Thyroid gland (tissue), 4 donors: ENCODE measurements at regions not wholly inside any gene's neighbourhood (a gene's known extent, or its start where the extent isn't known, plus 50 kb on each side); places are given as distances from the start of the nearest gene placed in this dataset.
"Not testable (repeated sequence)": the region's sequence is repeated elsewhere in the genome, so short reads cannot be mapped to it uniquely, and the experiment has no call there.

Experiments
- DNase-seq, 2 donors: peaks; one replicate each; pipeline ENCODE4 v3.0.0-alpha.2; 2019
- H3K27ac ChIP-seq, 3 donors: fragments of 200-600 bp; sonication (generic); 1 replicate in 2 of 3; 2 replicates in 1 of 3; pipeline ENCODE4 v1.5.1; 2016 to 2019; ENCODE audit warnings: mild to moderate bottlenecking in 1 of 3, moderate library complexity in 1 of 3
- H3K27me3 ChIP-seq: fragments of 200-600 bp; sonication (generic); one replicate; pipeline ENCODE4 v1.5.1; 2019
- H3K36me3 ChIP-seq, 2 donors: fragments of 200-600 bp; sonication (generic); one replicate each; pipeline ENCODE4 v1.5.1; 2016 to 2019
- H3K4me1 ChIP-seq, 2 donors: fragments of 200-600 bp; sonication (generic); one replicate each; pipeline ENCODE4 v1.5.1; 2017 to 2019
- H3K4me3 ChIP-seq, 3 donors: fragments of 200-600 bp; sonication (generic); replicated peaks in 1 of 3; 1 replicate in 2 of 3; 2 replicates in 1 of 3; pipeline ENCODE4 v1.5.1; 2016; ENCODE audit warnings: mild to moderate bottlenecking in 1 of 3
- H3K9me3 ChIP-seq: fragments of 200-600 bp; sonication (generic); one replicate; pipeline ENCODE4 v1.5.1; 2017
- POLR2A ChIP-seq, 2 donors: fragments of 450-650 bp; IDR thresholded peaks; one replicate each; pipeline ENCODE4 v1.6.1; 2017; ENCODE audit warnings: antibody characterized with exemption in 2 of 2, mild to moderate bottlenecking in 2 of 2, moderate library complexity in 1 of 2
- WGBS, 2 donors: methylation state at CpG; one replicate each; pipeline ENCODE4 v1.1.5; 2017; 5-methylcytosine and 5-hydroxymethylcytosine counted together
- intact Hi-C: fragments of 100-400 bp; cut with DNase I; formaldehyde crosslinking; loops from one replicate; pipeline ENCODE4 v1.15.1; 2023
- TF ChIP-seq, protein P1 (sequence below), 6 experiments: fragments of 200-600 bp in 3 of 6; fragments of 450-650 bp in 3 of 6; sonication (generic) in 3 of 6; IDR thresholded peaks; one replicate each; pipeline ENCODE4 v1.5.1; 2016 to 2019; ENCODE audit warnings: antibody characterized with exemption in 6 of 6, mild to moderate bottlenecking in 2 of 6, inconsistent platforms in 1 of 6, moderate library complexity in 1 of 6

DNA sequence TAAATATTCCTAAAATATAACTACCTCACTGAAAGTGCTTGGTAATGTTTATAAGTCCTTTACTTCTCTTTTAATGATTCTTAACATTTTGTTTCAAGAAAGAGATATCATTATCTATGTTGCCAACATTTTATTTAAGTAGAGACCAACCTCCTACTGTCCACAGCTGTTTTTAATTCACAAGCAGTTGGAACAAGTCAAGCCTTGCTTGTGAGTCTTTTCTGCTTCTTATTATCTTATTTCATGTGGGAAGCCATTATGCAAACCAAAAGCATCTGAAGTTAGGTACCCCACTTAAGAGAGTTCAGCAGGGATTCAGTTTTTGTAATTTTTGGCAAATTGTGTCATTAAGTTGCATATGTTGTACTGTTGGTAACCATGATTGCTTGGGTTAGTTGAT lies 1714.5 kb downstream of the GRIK2 start:
- H3K9me3 ChIP-seq, result no peaks in the 10 kb centered on the region
- no peaks in the 10 kb centered on the region for H3K4me1 ChIP-seq
- DNase-seq, result no peak
- no peaks in the 10 kb centered on the region for H3K36me3 ChIP-seq
- intact Hi-C loops, result no loop called here
- H3K27ac ChIP-seq, result no peak overlapping the region
- H3K4me3 ChIP-seq, result no peak overlapping the region
- TF ChIP-seq, protein P1, sequence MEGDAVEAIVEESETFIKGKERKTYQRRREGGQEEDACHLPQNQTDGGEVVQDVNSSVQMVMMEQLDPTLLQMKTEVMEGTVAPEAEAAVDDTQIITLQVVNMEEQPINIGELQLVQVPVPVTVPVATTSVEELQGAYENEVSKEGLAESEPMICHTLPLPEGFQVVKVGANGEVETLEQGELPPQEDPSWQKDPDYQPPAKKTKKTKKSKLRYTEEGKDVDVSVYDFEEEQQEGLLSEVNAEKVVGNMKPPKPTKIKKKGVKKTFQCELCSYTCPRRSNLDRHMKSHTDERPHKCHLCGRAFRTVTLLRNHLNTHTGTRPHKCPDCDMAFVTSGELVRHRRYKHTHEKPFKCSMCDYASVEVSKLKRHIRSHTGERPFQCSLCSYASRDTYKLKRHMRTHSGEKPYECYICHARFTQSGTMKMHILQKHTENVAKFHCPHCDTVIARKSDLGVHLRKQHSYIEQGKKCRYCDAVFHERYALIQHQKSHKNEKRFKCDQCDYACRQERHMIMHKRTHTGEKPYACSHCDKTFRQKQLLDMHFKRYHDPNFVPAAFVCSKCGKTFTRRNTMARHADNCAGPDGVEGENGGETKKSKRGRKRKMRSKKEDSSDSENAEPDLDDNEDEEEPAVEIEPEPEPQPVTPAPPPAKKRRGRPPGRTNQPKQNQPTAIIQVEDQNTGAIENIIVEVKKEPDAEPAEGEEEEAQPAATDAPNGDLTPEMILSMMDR (IDR thresholded peaks at IDR 0.05), result no peak
- TF ChIP-seq POLR2A (IDR thresholded peaks at IDR 0.05), result no peak
- H3K27me3 ChIP-seq, result no peaks in the 10 kb centered on the region

DNA sequence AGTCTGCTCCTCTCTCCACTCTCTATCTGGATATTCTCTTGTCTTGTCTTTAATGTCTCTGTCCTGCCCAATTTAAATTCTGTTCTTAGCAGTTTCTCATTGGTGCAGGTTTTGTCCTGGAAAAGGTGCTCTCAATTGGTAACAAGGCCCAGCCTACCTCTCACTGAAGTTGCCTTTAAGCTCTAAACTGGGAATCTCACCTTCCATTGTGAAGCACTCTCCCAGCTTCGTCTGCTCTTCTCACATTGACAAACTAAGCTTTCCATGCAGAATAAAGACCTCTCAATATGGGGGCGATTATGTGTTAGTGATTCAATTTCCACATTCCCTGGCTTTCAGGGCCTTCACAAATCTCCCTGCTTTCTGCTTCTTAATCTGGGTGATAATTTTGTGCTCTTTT lies 1712.2 kb downstream of the GRIK2 start:
- no peaks in the 10 kb centered on the region for H3K4me1 ChIP-seq
- TF ChIP-seq, protein P1 (IDR thresholded peaks at IDR 0.05), result no peak
- no peak for TF ChIP-seq POLR2A (IDR thresholded peaks at IDR 0.05)
- intact Hi-C loops, result no loop called here
- no peaks in the 10 kb centered on the region for H3K9me3 ChIP-seq
- H3K4me3 ChIP-seq, result no peak overlapping the region
- no peak overlapping the region for H3K27ac ChIP-seq
- DNase-seq, result no peak
- H3K27me3 ChIP-seq, result no peaks in the 10 kb centered on the region
- 31 to 45% methylated on average over 2 of the region's 2 CpGs for WGBS, 2 donors
- H3K36me3 ChIP-seq, result no peaks in the 10 kb centered on the region

DNA sequence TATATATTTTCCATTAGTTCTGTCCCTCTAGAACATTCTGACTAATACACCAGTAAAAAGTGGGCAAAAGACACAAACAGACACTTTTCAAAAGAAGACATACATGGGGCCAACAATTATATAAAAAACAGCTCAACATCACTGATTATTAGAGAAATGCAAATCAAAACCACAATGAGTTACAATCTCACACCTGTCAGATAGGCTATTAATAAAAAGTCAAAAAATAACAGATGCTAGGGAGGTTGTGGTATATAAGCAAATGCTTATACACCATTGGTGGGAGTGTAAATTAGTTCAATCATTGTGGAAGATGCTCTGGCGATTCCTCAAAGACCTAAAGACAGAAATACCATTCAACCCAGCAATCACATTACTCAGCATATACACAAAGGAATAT lies 1707.8 kb downstream of the GRIK2 start:
- intact Hi-C loops, result no loop called here

GRCh38 chr6:103092414-103092813 lies 1698.9 kb downstream of the GRIK2 start:
- H3K27me3 ChIP-seq, H3K36me3 ChIP-seq, DNase-seq, H3K27ac ChIP-seq, H3K9me3 ChIP-seq, intact Hi-C loops, H3K4me1 ChIP-seq, H3K4me3 ChIP-seq: not testable (repeated sequence)
- WGBS, 2 donors, result 64 to 73% methylated on average over 4 of the region's 4 CpGs

More for the DNA sequence above, 1707.8 kb downstream of the GRIK2 start:
- no peak for DNase-seq
- Histone ChIP-seq H3K36me3 (no peaks in the 10 kb centered on the region), H3K27ac (no peak overlapping the region), H3K4me1 (no peaks in the 10 kb centered on the region), H3K27me3 (no peaks in the 10 kb centered on the region), H3K9me3 (no peaks in the 10 kb centered on the region), H3K4me3 (no peak overlapping the region)
- no peak for TF ChIP-seq POLR2A (IDR thresholded peaks at IDR 0.05)
- TF ChIP-seq, protein P1 (IDR thresholded peaks at IDR 0.05), result no peak
- WGBS, 2 donors, result 93 to 95% methylated on average over 1 of the region's 1 CpG

DNA sequence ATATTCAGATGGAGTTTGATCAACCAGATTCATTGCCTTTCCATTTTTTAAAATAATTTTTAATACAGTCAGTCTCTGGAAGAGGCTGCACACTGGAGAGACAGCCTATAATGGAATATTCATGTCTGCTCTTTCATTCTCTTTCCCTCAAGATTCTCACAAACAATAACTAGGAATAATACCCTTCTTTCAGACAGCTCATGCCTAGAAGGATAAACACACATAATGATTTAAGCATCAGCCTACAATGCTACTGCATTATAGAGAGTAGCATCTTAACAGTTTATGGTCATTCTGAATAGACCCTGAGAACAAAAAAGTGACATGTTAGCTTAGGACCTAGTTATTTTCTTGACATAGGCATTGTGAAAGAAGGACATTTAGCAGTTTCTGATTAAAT lies 1692.3 kb downstream of the GRIK2 start:
- Histone ChIP-seq H3K4me3 (no peak overlapping the region), H3K4me1 (no peaks in the 10 kb centered on the region), H3K36me3 (no peaks in the 10 kb centered on the region), H3K9me3 (no peaks in the 10 kb centered on the region), H3K27me3 (no peaks in the 10 kb centered on the region), H3K27ac (no peak overlapping the region)
- no peak for DNase-seq
- intact Hi-C loops, result no loop called here
- TF ChIP-seq, protein P1 (IDR thresholded peaks at IDR 0.05), result no peak
- TF ChIP-seq POLR2A (IDR thresholded peaks at IDR 0.05), result no peak
